ENCODE measurements at regions not wholly inside any gene's neighbourhood (a gene's known extent, or its start where the extent isn't known, plus 50 kb on each side); places are given as distances from the start of the nearest gene placed in this dataset.

GRCh38 chr10:107481881-107482280 is 317.4 kb upstream of the SORCS1 start:
- TF ChIP-seq CTCF (IDR thresholded peaks at IDR 0.05; ENCODE audit: control extremely low read depth in 1 of 3, insufficient read depth in 1 of 3, low read depth in 1 of 3, low read length in 3 of 3): no peak
- no peak for TF ChIP-seq POLR2AphosphoS5 (IDR thresholded peaks at IDR 0.05; ENCODE audit: low read depth, low read length)
- no peak for TF ChIP-seq MAFK (IDR thresholded peaks at IDR 0.05; ENCODE audit: low read depth, low read length)
- TF ChIP-seq RBBP5 (IDR thresholded peaks at IDR 0.05; ENCODE audit: borderline replicate concordance, low read depth, low read length): no peak
- TF ChIP-seq EZH2 (IDR thresholded peaks at IDR 0.05; ENCODE audit: low read depth, low read length, severe bottlenecking): no peak
- TF ChIP-seq CREB1 (IDR thresholded peaks at IDR 0.05): no peak
- TF ChIP-seq POLR2A (IDR thresholded peaks at IDR 0.05; ENCODE audit: control extremely low read depth in 1 of 2, low read depth in 2 of 2, low read length in 2 of 2): no peak
